Caco-2 (cell line): ENCODE measurements at regions not wholly inside any gene's neighbourhood (a gene's known extent, or its start where the extent isn't known, plus 50 kb on each side); places are given as distances from the start of the nearest gene placed in this dataset.

Experiments used
- BruUV-seq: library from RNA; stranded (reverse); fragments of 400-500 nt; replicated peaks from 2 replicates; lab custom pipeline; 2021; lab: Mats Ljungman, UMichigan
- CTCF ChIA-PET: fragments of 300-600 bp; sonication (Branson Sonifier 250); formaldehyde crosslinking; loops from one replicate; lab custom pipeline; 2022; ENCODE audit warnings: antibody characterized with exemption; lab: Charles Lee
- POLR2A ChIA-PET: fragments of 300-600 bp; sonication (Branson Sonifier 250); formaldehyde crosslinking; loops from one replicate; lab custom pipeline; 2022; ENCODE audit warnings: antibody characterized with exemption; lab: Charles Lee
- DNase-seq, 2 experiments: peaks; one replicate each; pipeline versions ENCODE4 v3.0.0 to v3.0.0-alpha.2; 2020 to 2022
- H3K27me3 ChIP-seq: replicated peaks from 2 replicates; pipeline ENCODE4 v1.6.0; 2011; ENCODE audit warnings: low read length; ENCODE audit not compliant: control insufficient read depth, insufficient read depth
- H3K36me3 ChIP-seq: 2 replicates; pipeline ENCODE4 v1.5.1; 2011; ENCODE audit warnings: low read length; ENCODE audit not compliant: control insufficient read depth, insufficient read depth
- H3K4me1 ChIP-seq: fragments of 250-450 bp; sonication (Bioruptor Pico); 2 replicates; pipeline ENCODE4 v1.5.1; 2020; ENCODE audit warnings: mild to moderate bottlenecking
- H3K4me3 ChIP-seq: 2 replicates; pipeline ENCODE4 v1.5.1; 2011; ENCODE audit warnings: low read depth, mild to moderate bottlenecking, control low read depth, low read length
- H3K9me3 ChIP-seq: fragments of 250-450 bp; sonication (Bioruptor Pico); 2 replicates; pipeline ENCODE4 v1.5.1; 2020; ENCODE audit warnings: mild to moderate bottlenecking, moderate library complexity
- H3K27ac Mint-ChIP-seq: one replicate; pipeline ENCODE4 v1.8.0; 2022; ENCODE audit warnings: mixed read lengths; ENCODE audit not compliant: unreplicated experiment
- H3K27me3 Mint-ChIP-seq: one replicate; pipeline ENCODE4 v1.8.0; 2022; ENCODE audit warnings: mixed read lengths; ENCODE audit not compliant: insufficient read depth, unreplicated experiment
- H3K36me3 Mint-ChIP-seq: one replicate; pipeline ENCODE4 v1.8.0; 2022; ENCODE audit warnings: mild to moderate bottlenecking, mixed read lengths; ENCODE audit not compliant: insufficient read depth, unreplicated experiment
- H3K4me1 Mint-ChIP-seq: one replicate; pipeline ENCODE4 v1.8.0; 2022; ENCODE audit warnings: low read depth, mixed read lengths; ENCODE audit not compliant: unreplicated experiment
- H3K4me3 Mint-ChIP-seq: one replicate; pipeline ENCODE4 v1.8.0; 2022; ENCODE audit warnings: mild to moderate bottlenecking, moderate library complexity, mixed read lengths; ENCODE audit not compliant: unreplicated experiment
- H3K9me3 Mint-ChIP-seq: one replicate; pipeline ENCODE4 v1.8.0; 2022; ENCODE audit warnings: mixed read lengths; ENCODE audit not compliant: unreplicated experiment
- intact Hi-C: fragments of 100-400 bp; cut with micrococcal nuclease; formaldehyde crosslinking; loops from one replicate; pipeline ENCODE4 v1.10.0; 2022; ENCODE audit not compliant: unreplicated experiment
- TF ChIP-seq, protein P1 (sequence below), 2 experiments: fragments of 200-600 bp in 1 of 2; IDR thresholded peaks; 1 replicate in 1 of 2; 2 replicates in 1 of 2; pipeline versions ENCODE4 v1.5.1 to v1.8.0; 2011 to 2022; ENCODE audit warnings: antibody characterized with exemption in 1 of 2, control low read depth in 1 of 2, inconsistent platforms in 1 of 2, low read depth in 1 of 2, low read length in 1 of 2, mild to moderate bottlenecking in 1 of 2, moderate library complexity in 1 of 2; ENCODE audit not compliant: insufficient read depth in 1 of 2, severe bottlenecking in 1 of 2, unreplicated experiment in 1 of 2

DNA sequence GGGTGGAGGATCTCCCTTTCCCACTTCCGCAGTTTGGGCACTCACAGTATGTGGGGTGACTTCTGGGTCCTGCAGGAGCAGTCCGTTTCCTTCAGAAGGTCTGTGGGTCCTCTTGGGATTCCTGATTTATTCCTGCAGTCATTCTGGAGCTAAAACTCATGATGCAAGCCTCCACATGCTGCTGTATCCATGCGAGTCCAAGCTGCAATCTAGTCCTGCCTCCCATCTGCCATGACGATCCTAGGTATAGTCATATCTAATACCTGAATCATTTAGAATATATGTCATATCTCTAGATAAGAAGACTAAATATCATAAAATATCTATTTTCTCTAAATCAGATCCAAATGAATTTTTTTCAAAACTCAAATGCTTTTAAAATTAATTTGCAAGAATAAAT, 103.4 kb upstream of the AHI1 start:
- H3K4me1 ChIP-seq = no peaks in the 10 kb centered on the region
- H3K36me3 ChIP-seq = no peaks in the 10 kb centered on the region
- no peak for DNase-seq
- Mint-ChIP-seq H3K27ac (no peak overlapping the region), H3K27me3 (peaks cover 3% of the 10 kb centered on the region), H3K4me1 (no peaks in the 10 kb centered on the region), H3K4me3 (no peak overlapping the region), H3K9me3 (no peaks in the 10 kb centered on the region), H3K36me3 (no peaks in the 10 kb centered on the region)
- ChIA-PET POLR2A (no interaction called here), CTCF (no interaction called here)
- no peaks in the 10 kb centered on the region for H3K9me3 ChIP-seq
- no peaks in the 10 kb centered on the region for H3K27me3 ChIP-seq
- no TSS peak for BruUV-seq
- TF ChIP-seq, protein P1, sequence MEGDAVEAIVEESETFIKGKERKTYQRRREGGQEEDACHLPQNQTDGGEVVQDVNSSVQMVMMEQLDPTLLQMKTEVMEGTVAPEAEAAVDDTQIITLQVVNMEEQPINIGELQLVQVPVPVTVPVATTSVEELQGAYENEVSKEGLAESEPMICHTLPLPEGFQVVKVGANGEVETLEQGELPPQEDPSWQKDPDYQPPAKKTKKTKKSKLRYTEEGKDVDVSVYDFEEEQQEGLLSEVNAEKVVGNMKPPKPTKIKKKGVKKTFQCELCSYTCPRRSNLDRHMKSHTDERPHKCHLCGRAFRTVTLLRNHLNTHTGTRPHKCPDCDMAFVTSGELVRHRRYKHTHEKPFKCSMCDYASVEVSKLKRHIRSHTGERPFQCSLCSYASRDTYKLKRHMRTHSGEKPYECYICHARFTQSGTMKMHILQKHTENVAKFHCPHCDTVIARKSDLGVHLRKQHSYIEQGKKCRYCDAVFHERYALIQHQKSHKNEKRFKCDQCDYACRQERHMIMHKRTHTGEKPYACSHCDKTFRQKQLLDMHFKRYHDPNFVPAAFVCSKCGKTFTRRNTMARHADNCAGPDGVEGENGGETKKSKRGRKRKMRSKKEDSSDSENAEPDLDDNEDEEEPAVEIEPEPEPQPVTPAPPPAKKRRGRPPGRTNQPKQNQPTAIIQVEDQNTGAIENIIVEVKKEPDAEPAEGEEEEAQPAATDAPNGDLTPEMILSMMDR (IDR thresholded peaks at IDR 0.05; ENCODE audit: insufficient read depth in 1 of 2, low read depth in 1 of 2, low read length in 1 of 2, severe bottlenecking in 1 of 2, unreplicated experiment in 1 of 2) = no peak
- H3K4me3 ChIP-seq = no peak overlapping the region
- intact Hi-C loops = no loop called here

DNA sequence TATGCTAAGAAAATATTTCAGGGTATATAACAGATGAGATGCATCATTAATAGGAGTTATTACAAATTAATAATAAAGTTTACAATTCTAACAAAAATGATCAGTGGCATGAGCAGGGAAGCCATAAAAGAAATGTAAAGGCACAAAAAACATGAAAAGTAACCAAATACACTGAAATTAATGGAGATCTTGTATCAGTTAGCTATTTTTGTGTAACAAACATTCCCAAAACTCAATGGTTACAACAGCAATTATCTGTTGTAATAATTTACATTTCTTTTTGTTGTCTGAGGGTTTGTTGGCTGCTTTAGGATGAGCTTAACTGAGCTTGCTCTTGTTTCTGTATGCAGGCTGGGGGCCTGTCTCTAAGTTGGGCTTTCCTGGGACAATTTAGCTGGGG, 104.3 kb upstream of the AHI1 start:
- no peaks in the 10 kb centered on the region for H3K4me1 Mint-ChIP-seq
- CTCF ChIA-PET = no interaction called here
- TF ChIP-seq, protein P1 (IDR thresholded peaks at IDR 0.05; ENCODE audit: insufficient read depth in 1 of 2, low read depth in 1 of 2, low read length in 1 of 2, severe bottlenecking in 1 of 2, unreplicated experiment in 1 of 2) = no peak
- POLR2A ChIA-PET = no interaction called here
- H3K9me3 Mint-ChIP-seq = no peaks in the 10 kb centered on the region
- no peaks in the 10 kb centered on the region for H3K4me1 ChIP-seq
- no peaks in the 10 kb centered on the region for H3K36me3 ChIP-seq
- H3K27ac Mint-ChIP-seq = no peak overlapping the region
- no peak for DNase-seq
- no peaks in the 10 kb centered on the region for H3K9me3 ChIP-seq
- H3K36me3 Mint-ChIP-seq = no peaks in the 10 kb centered on the region
- no peak overlapping the region for H3K4me3 Mint-ChIP-seq
- intact Hi-C loops = no loop called here
- no peak overlapping the region for H3K4me3 ChIP-seq
- peaks cover 3% of the 10 kb centered on the region for H3K27me3 Mint-ChIP-seq
- no TSS peak for BruUV-seq
- no peaks in the 10 kb centered on the region for H3K27me3 ChIP-seq

DNA sequence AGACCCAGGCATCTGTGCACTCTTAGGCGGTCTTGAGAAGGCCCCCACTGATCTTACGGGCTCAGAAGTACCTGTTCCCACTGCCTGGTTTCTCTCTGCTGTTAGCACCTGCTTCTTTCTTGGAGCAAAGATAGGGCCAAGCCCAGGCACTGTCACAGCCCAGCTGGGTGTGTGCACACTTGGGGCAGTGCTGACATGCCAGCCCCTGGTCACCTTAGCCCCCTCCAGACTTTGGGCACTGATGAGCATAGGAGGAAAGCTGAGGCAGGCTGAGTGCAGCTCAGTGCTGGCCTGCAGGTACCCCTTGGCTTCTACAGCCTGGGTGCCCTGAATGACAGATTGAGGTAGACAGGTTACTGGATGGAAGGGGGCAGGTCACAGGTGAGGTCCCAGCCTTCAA, 105.7 kb upstream of the AHI1 start:
- DNase-seq = no peak
- Histone ChIP-seq H3K4me3 (no peak overlapping the region), H3K4me1 (no peaks in the 10 kb centered on the region), H3K27me3 (no peaks in the 10 kb centered on the region), H3K36me3 (no peaks in the 10 kb centered on the region), H3K9me3 (no peaks in the 10 kb centered on the region)
- ChIA-PET CTCF (no interaction called here), POLR2A (no interaction called here)
- no peak overlapping the region for H3K4me3 Mint-ChIP-seq
- no peaks in the 10 kb centered on the region for H3K9me3 Mint-ChIP-seq
- TF ChIP-seq, protein P1 (IDR thresholded peaks at IDR 0.05; ENCODE audit: insufficient read depth in 1 of 2, low read depth in 1 of 2, low read length in 1 of 2, severe bottlenecking in 1 of 2, unreplicated experiment in 1 of 2) = no peak
- H3K27ac Mint-ChIP-seq = no peak overlapping the region
- no peaks in the 10 kb centered on the region for H3K27me3 Mint-ChIP-seq
- no peaks in the 10 kb centered on the region for H3K36me3 Mint-ChIP-seq
- no TSS peak for BruUV-seq
- H3K4me1 Mint-ChIP-seq = no peaks in the 10 kb centered on the region
- intact Hi-C loops = no loop called here
